IMR-90 (cell line): ENCODE measurements at regions not wholly inside any gene's neighbourhood (a gene's known extent, or its start where the extent isn't known, plus 50 kb on each side); places are given as distances from the start of the nearest gene placed in this dataset.

ENCODE experiments used
- ATAC-seq: fragments of 200-7000 bp; cut with Tn5 transposase; 2 replicates; pipeline ENCODE4 v1.9.1; 2020; ENCODE audit warnings: low read depth, mild to moderate bottlenecking, moderate library complexity
- BruUV-seq: library from RNA; stranded (reverse); fragments of 400-500 nt; replicated peaks from 2 replicates; lab custom pipeline; 2021; lab: Mats Ljungman, UMichigan
- CTCF ChIA-PET: fragments of 300-600 bp; formaldehyde crosslinking; extraction: SDS; loops from one replicate; lab custom pipeline; 2021; ENCODE audit warnings: antibody characterized with exemption; lab: Yijun Ruan, JAX
- POLR2A ChIA-PET: fragments of 300-600 bp; sonication (Branson Sonifier 250); formaldehyde crosslinking; loops from one replicate; lab custom pipeline; 2022; ENCODE audit warnings: antibody characterized with exemption; ENCODE audit not compliant: unreplicated experiment; lab: Charles Lee
- DNase-seq: peaks from one replicate; pipeline ENCODE4 v3.0.0; 2013
- H2AFZ ChIP-seq: replicated peaks from 2 replicates; pipeline ENCODE3; 2013; ENCODE audit warnings: low read length, mild to moderate bottlenecking; ENCODE audit not compliant: poor library complexity
- H2AK5ac ChIP-seq: 2 replicates; pipeline ENCODE4 v1.6.1; 2013; ENCODE audit warnings: low read depth, low read length, inconsistent platforms
- H2AK9ac ChIP-seq: replicated peaks from 2 replicates; pipeline ENCODE3; 2013; ENCODE audit warnings: mild to moderate bottlenecking, low read depth, low read length, moderate library complexity; ENCODE audit not compliant: poor library complexity
- H2BK120ac ChIP-seq: 2 replicates; pipeline ENCODE4 v1.6.1; 2013; ENCODE audit warnings: low read depth, low read length, inconsistent platforms
- H2BK15ac ChIP-seq: 3 replicates; pipeline ENCODE4 v1.6.1; 2013; ENCODE audit warnings: low read depth, low read length, inconsistent platforms
- H2BK20ac ChIP-seq: 2 replicates; pipeline ENCODE4 v1.6.1; 2013; ENCODE audit warnings: low read depth, mild to moderate bottlenecking, inconsistent platforms, low read length, moderate library complexity
- H2BK5ac ChIP-seq: 2 replicates; pipeline ENCODE4 v1.6.1; 2013; ENCODE audit warnings: mild to moderate bottlenecking, low read depth, low read length, inconsistent platforms; ENCODE audit not compliant: poor library complexity, severe bottlenecking
- H3K14ac ChIP-seq: replicated peaks from 2 replicates; pipeline ENCODE4 v1.6.1; 2013; ENCODE audit warnings: low read depth, low read length, inconsistent platforms
- H3K18ac ChIP-seq: 2 replicates; pipeline ENCODE4 v1.6.1; 2013; ENCODE audit warnings: low read depth, low read length, control low read depth
- H3K23ac ChIP-seq: 2 replicates; pipeline ENCODE4 v1.6.1; 2013; ENCODE audit warnings: low read depth, low read length, inconsistent platforms
- H3K27ac ChIP-seq: 2 replicates; pipeline ENCODE4 v1.5.1; 2013; ENCODE audit warnings: mild to moderate bottlenecking, control low read depth, low read length; ENCODE audit not compliant: insufficient read depth
- H3K27me3 ChIP-seq: 2 replicates; pipeline ENCODE4 v1.6.1; 2013; ENCODE audit warnings: low read length; ENCODE audit not compliant: control insufficient read depth, insufficient read depth
- H3K36me3 ChIP-seq: 2 replicates; pipeline ENCODE4 v1.6.1; 2013; ENCODE audit warnings: low read length, mixed read lengths; ENCODE audit not compliant: control insufficient read depth, insufficient read depth
- H3K4ac ChIP-seq: 2 replicates; pipeline ENCODE4 v1.6.1; 2013; ENCODE audit warnings: low read depth, low read length, inconsistent platforms
- H3K4me1 ChIP-seq: 2 replicates; pipeline ENCODE4 v1.6.1; 2013; ENCODE audit warnings: low read length, mixed read lengths; ENCODE audit not compliant: control insufficient read depth, insufficient read depth
- H3K4me2 ChIP-seq: 2 replicates; pipeline ENCODE4 v1.6.1; 2013; ENCODE audit warnings: low read depth, mild to moderate bottlenecking, control low read depth, low read length, moderate library complexity
- H3K4me3 ChIP-seq: 2 replicates; pipeline ENCODE4 v1.5.1; 2013; ENCODE audit warnings: low read depth, mild to moderate bottlenecking, control low read depth, low read length, moderate library complexity; ENCODE audit not compliant: insufficient read depth
- H3K56ac ChIP-seq: 2 replicates; pipeline ENCODE4 v1.6.1; 2013; ENCODE audit warnings: low read length, inconsistent platforms; ENCODE audit not compliant: insufficient read depth; ENCODE audit errors: extremely low read depth
- H3K79me1 ChIP-seq, 2 experiments: 2 replicates each; pipeline ENCODE4 v1.6.1; 2013; ENCODE audit warnings: low read length in 2 of 2, inconsistent platforms in 1 of 2, low read depth in 1 of 2
- H3K9ac ChIP-seq: 2 replicates; pipeline ENCODE4 v1.6.1; 2013; ENCODE audit warnings: low read depth, low read length, control low read depth
- H3K9me1 ChIP-seq: 2 replicates; pipeline ENCODE4 v1.6.1; 2013; ENCODE audit warnings: low read length, inconsistent platforms; ENCODE audit not compliant: insufficient read depth
- H3K9me3 ChIP-seq: 2 replicates; pipeline ENCODE4 v1.6.1; 2013; ENCODE audit warnings: low read length; ENCODE audit not compliant: control insufficient read depth, insufficient read depth
- H4K20me1 ChIP-seq: 2 replicates; pipeline ENCODE4 v1.6.1; 2013; ENCODE audit warnings: low read length, inconsistent platforms; ENCODE audit not compliant: insufficient read depth
- H4K5ac ChIP-seq: 2 replicates; pipeline ENCODE4 v1.6.1; 2013; ENCODE audit warnings: mild to moderate bottlenecking, low read depth, low read length, control low read depth
- H4K8ac ChIP-seq, 2 experiments: 2 replicates each; pipeline ENCODE4 v1.6.1; 2013; ENCODE audit warnings: low read depth in 2 of 2, low read length in 2 of 2, control low read depth in 1 of 2, inconsistent platforms in 1 of 2
- H4K91ac ChIP-seq: 2 replicates; pipeline ENCODE4 v1.6.1; 2013; ENCODE audit warnings: low read depth, low read length, inconsistent platforms; ENCODE audit not compliant: insufficient read depth
- BHLHE40 ChIP-seq: fragments of 150-350 bp; IDR thresholded peaks from 2 replicates; pipeline ENCODE4 v1.6.1; 2016; ENCODE audit warnings: mild to moderate bottlenecking, low read depth, low read length
- CEBPB ChIP-seq: IDR thresholded peaks from 2 replicates; pipeline ENCODE4 v1.6.1; 2012; ENCODE audit warnings: low read depth, low read length, improper control_type of control experiment
- CHD1 ChIP-seq: IDR thresholded peaks from 2 replicates; pipeline ENCODE4 v1.6.1; 2012; ENCODE audit warnings: low read depth, low read length, improper control_type of control experiment
- FOS ChIP-seq: fragments of 150-350 bp; IDR thresholded peaks from 2 replicates; pipeline ENCODE4 v1.6.1; 2016; ENCODE audit warnings: low read depth, low read length
- MAFK ChIP-seq: IDR thresholded peaks from 2 replicates; pipeline ENCODE4 v1.6.1; 2012; ENCODE audit warnings: low read depth, low read length, improper control_type of control experiment
- MAZ ChIP-seq: IDR thresholded peaks from 2 replicates; pipeline ENCODE4 v1.6.1; 2012; ENCODE audit warnings: low read depth, mild to moderate bottlenecking, low read length, improper control_type of control experiment, moderate library complexity, borderline replicate concordance
- MXI1 ChIP-seq: IDR thresholded peaks from 2 replicates; pipeline ENCODE4 v1.6.1; 2012; ENCODE audit warnings: low read depth, mild to moderate bottlenecking, low read length, moderate library complexity, borderline replicate concordance
- NFE2L2 ChIP-seq: fragments of 150-350 bp; IDR thresholded peaks from 2 replicates; pipeline ENCODE4 v1.6.1; 2016; ENCODE audit warnings: low read depth, mild to moderate bottlenecking, low read length
- POLR2A ChIP-seq: IDR thresholded peaks from 2 replicates; pipeline ENCODE4 v1.6.1; 2012; ENCODE audit warnings: mild to moderate bottlenecking, low read depth, low read length
- RAD21 ChIP-seq: IDR thresholded peaks from 2 replicates; pipeline ENCODE4 v1.6.1; 2012; ENCODE audit warnings: low read length, improper control_type of control experiment
- RCOR1 ChIP-seq: IDR thresholded peaks from 2 replicates; pipeline ENCODE4 v1.6.1; 2012; ENCODE audit warnings: mild to moderate bottlenecking, low read length, improper control_type of control experiment; ENCODE audit not compliant: insufficient replicate concordance
- RFX5 ChIP-seq: IDR thresholded peaks from 2 replicates; pipeline ENCODE4 v1.8.0; 2012; ENCODE audit warnings: low read depth, mild to moderate bottlenecking, low read length, moderate library complexity
- SMC3 ChIP-seq: fragments of 150-350 bp; IDR thresholded peaks from 2 replicates; pipeline ENCODE4 v1.6.1; 2016; ENCODE audit warnings: low read depth, mild to moderate bottlenecking, antibody characterized with exemption, low read length, moderate library complexity
- WGBS, 2 experiments: methylation state at CpG; one replicate each; pipeline versions ENCODE4 v1.1.5 to v1.1.7; 2013; ENCODE audit warnings: missing lambda C conversion rate in 2 of 2; ENCODE audit not compliant: insufficient read length in 1 of 2; ENCODE audit errors: extremely low coverage in 2 of 2; 5-methylcytosine and 5-hydroxymethylcytosine counted together
- dilution Hi-C: fragments of 300-500 bp; cut with HindIII; formaldehyde crosslinking; loops from one replicate; pipeline ENCODE4 v1.14.3; 2018; ENCODE audit warnings: low sequenced_read_pairs; ENCODE audit not compliant: unreplicated experiment
- in situ Hi-C: fragments of 300-500 bp; cut with MboI; formaldehyde crosslinking; loops from 3 replicates; pipeline ENCODE4 v1.14.3; 2019; ENCODE audit warnings: low sequenced_read_pairs, inconsistent platforms, mixed read lengths
- intact Hi-C: fragments of 100-400 bp; cut with micrococcal nuclease; formaldehyde crosslinking; loops from 2 replicates; pipeline ENCODE4 v1.10.0; 2022
- TF ChIP-seq, protein P1 (sequence below): fragments of 150-350 bp; IDR thresholded peaks from 2 replicates; pipeline ENCODE4 v1.6.1; 2016; ENCODE audit warnings: low read depth, mild to moderate bottlenecking, low read length, moderate library complexity, borderline replicate concordance
- TF ChIP-seq, protein P2 (sequence below): fragments of 150-350 bp; IDR thresholded peaks from 2 replicates; pipeline ENCODE4 v1.6.1; 2017; ENCODE audit warnings: mild to moderate bottlenecking, antibody characterized with exemption, low read length, low read depth
- TF ChIP-seq, protein P3 (sequence below): conservative IDR thresholded peaks from 2 replicates; pipeline ENCODE4 v1.5.1; 2012; ENCODE audit warnings: mild to moderate bottlenecking, low read depth, low read length, improper control_type of control experiment

DNA sequence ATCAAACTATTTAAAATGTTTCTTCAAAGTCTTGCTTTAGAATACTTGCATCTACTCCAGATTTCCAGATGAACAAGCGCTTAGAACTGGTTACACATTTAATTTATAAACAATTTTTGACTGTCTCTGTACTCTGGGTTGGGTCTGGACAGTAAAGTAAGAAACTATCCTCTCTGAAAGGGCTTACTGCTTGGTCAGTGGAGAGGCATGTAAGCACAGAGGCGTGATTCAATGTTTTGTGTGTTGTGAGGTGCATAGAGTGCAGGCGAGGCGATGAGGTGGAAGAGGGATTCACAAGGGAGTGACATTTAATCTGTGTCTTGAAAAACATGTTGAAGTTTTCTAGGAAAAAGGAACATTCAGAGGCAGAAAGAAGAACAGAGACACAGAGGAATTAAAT lies 231.4 kb downstream of the VEGFC start:
- H4K91ac ChIP-seq = no peak overlapping the region
- H2BK5ac ChIP-seq = peak overlapping the region; percentile 41
- DNase-seq = peak; percentile 66
- no peak overlapping the region for H3K9ac ChIP-seq
- peak; percentile 70 for ATAC-seq
- dilution Hi-C loops = no loop called here
- H3K4me3 ChIP-seq = no peak overlapping the region
- H3K4ac ChIP-seq = no peak overlapping the region
- no peaks in the 10 kb centered on the region for H3K27me3 ChIP-seq
- H3K79me1 ChIP-seq = no peaks in the 10 kb centered on the region
- no peak overlapping the region for H2BK15ac ChIP-seq
- H2AK9ac ChIP-seq = peak overlapping the region; percentile 69
- H3K9me3 ChIP-seq = no peaks in the 10 kb centered on the region
- H2AK5ac ChIP-seq = no peak overlapping the region
- 0 out of 2 replicates have a peak, but pooled peaks cover 3% of the 10 kb centered on the region for H3K9me1 ChIP-seq
- no peak overlapping the region for H4K8ac ChIP-seq
- no peak overlapping the region for H3K27ac ChIP-seq
- H3K4me2 ChIP-seq = no peak overlapping the region
- WGBS, 2 experiments = 92% methylated on average over 3 of the region's 4 CpGs; no CpG with 5 or more reads in 1 of the 2 experiments
- H4K5ac ChIP-seq = no peak overlapping the region
- H2AFZ ChIP-seq = no peak overlapping the region
- H4K20me1 ChIP-seq = no peaks in the 10 kb centered on the region
- in situ Hi-C loops = no loop called here
- no peak overlapping the region for H3K56ac ChIP-seq
- H2BK20ac ChIP-seq = no peak overlapping the region
- H3K4me1 ChIP-seq = no peaks in the 10 kb centered on the region
- intact Hi-C loops = no loop called here
- H2BK120ac ChIP-seq = no peak overlapping the region
- no peak for TF ChIP-seq RCOR1
- TF ChIP-seq POLR2A = no peak
- TF ChIP-seq RFX5 = no peak
- TF ChIP-seq MAZ = no peak
- TF ChIP-seq, protein P1, sequence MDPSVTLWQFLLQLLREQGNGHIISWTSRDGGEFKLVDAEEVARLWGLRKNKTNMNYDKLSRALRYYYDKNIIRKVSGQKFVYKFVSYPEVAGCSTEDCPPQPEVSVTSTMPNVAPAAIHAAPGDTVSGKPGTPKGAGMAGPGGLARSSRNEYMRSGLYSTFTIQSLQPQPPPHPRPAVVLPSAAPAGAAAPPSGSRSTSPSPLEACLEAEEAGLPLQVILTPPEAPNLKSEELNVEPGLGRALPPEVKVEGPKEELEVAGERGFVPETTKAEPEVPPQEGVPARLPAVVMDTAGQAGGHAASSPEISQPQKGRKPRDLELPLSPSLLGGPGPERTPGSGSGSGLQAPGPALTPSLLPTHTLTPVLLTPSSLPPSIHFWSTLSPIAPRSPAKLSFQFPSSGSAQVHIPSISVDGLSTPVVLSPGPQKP = no peak
- no peak for TF ChIP-seq MXI1
- TF ChIP-seq RAD21 = no peak
- no peak for TF ChIP-seq CHD1
- TF ChIP-seq, protein P2, sequence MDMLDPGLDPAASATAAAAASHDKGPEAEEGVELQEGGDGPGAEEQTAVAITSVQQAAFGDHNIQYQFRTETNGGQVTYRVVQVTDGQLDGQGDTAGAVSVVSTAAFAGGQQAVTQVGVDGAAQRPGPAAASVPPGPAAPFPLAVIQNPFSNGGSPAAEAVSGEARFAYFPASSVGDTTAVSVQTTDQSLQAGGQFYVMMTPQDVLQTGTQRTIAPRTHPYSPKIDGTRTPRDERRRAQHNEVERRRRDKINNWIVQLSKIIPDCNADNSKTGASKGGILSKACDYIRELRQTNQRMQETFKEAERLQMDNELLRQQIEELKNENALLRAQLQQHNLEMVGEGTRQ = no peak
- TF ChIP-seq BHLHE40 = no peak
- no peak for TF ChIP-seq SMC3
- TF ChIP-seq FOS = no peak
- no peak for TF ChIP-seq CEBPB
- TF ChIP-seq NFE2L2 = no peak
- TF ChIP-seq, protein P3, sequence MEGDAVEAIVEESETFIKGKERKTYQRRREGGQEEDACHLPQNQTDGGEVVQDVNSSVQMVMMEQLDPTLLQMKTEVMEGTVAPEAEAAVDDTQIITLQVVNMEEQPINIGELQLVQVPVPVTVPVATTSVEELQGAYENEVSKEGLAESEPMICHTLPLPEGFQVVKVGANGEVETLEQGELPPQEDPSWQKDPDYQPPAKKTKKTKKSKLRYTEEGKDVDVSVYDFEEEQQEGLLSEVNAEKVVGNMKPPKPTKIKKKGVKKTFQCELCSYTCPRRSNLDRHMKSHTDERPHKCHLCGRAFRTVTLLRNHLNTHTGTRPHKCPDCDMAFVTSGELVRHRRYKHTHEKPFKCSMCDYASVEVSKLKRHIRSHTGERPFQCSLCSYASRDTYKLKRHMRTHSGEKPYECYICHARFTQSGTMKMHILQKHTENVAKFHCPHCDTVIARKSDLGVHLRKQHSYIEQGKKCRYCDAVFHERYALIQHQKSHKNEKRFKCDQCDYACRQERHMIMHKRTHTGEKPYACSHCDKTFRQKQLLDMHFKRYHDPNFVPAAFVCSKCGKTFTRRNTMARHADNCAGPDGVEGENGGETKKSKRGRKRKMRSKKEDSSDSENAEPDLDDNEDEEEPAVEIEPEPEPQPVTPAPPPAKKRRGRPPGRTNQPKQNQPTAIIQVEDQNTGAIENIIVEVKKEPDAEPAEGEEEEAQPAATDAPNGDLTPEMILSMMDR = no peak
- no peak for TF ChIP-seq MAFK
- no TSS peak for BruUV-seq
- no peak overlapping the region for H3K23ac ChIP-seq
- POLR2A ChIA-PET = no interaction called here
- no peak overlapping the region for H3K18ac ChIP-seq
- CTCF ChIA-PET = no interaction called here
- H3K36me3 ChIP-seq = no peaks in the 10 kb centered on the region
- H3K14ac ChIP-seq = peak overlapping the region; percentile 12; the same call in 1 of the 2 replicates
